ENCODE measurements at regions not wholly inside any gene's neighbourhood (a gene's known extent, or its start where the extent isn't known, plus 50 kb on each side); places are given as distances from the start of the nearest gene placed in this dataset.

- TF ChIP-seq CTCF (conservative IDR thresholded peaks at IDR 0.05; ENCODE audit: low read depth in 2 of 2) (no peak), POLR2AphosphoS5 (IDR thresholded peaks at IDR 0.05; ENCODE audit: low read depth) (no peak), JUNB (IDR thresholded peaks at IDR 0.05; ENCODE audit: unreplicated experiment) (no peak), CREB1 (CRISPR knock-in tag; IDR thresholded peaks at IDR 0.05; ENCODE audit: low read depth) (no peak), EZH2 (IDR thresholded peaks at IDR 0.05; ENCODE audit: low read depth, unreplicated experiment) (no peak), EZH2phosphoT487 (IDR thresholded peaks at IDR 0.05; ENCODE audit: unreplicated experiment) (no peak), REST (IDR thresholded peaks at IDR 0.05; ENCODE audit: unreplicated experiment) (no peak), ETS1 (IDR thresholded peaks at IDR 0.05) (no peak), STAT1 (IDR thresholded peaks at IDR 0.05; ENCODE audit: unreplicated experiment) (no peak), ZNF114 (CRISPR knock-in tag; IDR thresholded peaks at IDR 0.05) (no peak), NANOG (IDR thresholded peaks at IDR 0.05; ENCODE audit: borderline replicate concordance) (no peak)
These were observed 163.8 kb upstream of the TAB2 start for GRCh38 chr6:149153693-149154092.
